ENCODE measurements at regions not wholly inside any gene's neighbourhood (a gene's known extent, or its start where the extent isn't known, plus 50 kb on each side); places are given as distances from the start of the nearest gene placed in this dataset.
A peak's percentile ranks its signal among the peaks of the same experiment; 100 is the strongest.

DNA sequence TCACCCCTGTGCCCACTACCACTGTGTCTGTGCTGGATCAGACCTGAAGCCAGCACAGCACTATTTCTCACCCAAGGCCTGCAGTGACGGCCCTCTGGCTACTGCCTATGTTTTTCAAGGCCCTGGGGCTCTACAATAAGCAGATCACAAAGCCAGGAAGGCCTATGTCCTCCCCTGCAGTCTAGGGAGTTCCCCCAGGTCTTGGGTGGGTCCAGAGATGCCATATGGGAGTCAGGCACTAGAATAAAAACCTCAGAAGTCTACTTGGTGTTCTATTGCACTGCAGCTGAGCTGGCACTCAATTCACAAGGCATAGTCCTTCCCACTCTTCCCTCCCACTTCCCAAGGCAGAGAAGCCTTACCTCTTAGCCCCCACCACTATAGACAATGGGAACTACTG lies 107.1 kb downstream of the FBXO4 start:
- Mint-ChIP-seq H3K36me3 (no peaks in the 10 kb centered on the region), H3K4me3 (no peak overlapping the region), H3K27ac (no peak overlapping the region), H3K27me3 (ENCODE audit: low read depth) (no peaks in the 10 kb centered on the region), H3K4me1 (peaks cover 19% of the 10 kb centered on the region), H3K9me3 (no peaks in the 10 kb centered on the region)
- TF ChIP-seq, protein P1, sequence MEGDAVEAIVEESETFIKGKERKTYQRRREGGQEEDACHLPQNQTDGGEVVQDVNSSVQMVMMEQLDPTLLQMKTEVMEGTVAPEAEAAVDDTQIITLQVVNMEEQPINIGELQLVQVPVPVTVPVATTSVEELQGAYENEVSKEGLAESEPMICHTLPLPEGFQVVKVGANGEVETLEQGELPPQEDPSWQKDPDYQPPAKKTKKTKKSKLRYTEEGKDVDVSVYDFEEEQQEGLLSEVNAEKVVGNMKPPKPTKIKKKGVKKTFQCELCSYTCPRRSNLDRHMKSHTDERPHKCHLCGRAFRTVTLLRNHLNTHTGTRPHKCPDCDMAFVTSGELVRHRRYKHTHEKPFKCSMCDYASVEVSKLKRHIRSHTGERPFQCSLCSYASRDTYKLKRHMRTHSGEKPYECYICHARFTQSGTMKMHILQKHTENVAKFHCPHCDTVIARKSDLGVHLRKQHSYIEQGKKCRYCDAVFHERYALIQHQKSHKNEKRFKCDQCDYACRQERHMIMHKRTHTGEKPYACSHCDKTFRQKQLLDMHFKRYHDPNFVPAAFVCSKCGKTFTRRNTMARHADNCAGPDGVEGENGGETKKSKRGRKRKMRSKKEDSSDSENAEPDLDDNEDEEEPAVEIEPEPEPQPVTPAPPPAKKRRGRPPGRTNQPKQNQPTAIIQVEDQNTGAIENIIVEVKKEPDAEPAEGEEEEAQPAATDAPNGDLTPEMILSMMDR (IDR thresholded peaks at IDR 0.05; ENCODE audit: unreplicated experiment), result no peak
- no peak for DNase-seq (ENCODE audit: low spot score in 2 of 2, unreplicated experiment in 2 of 2)

DNA sequence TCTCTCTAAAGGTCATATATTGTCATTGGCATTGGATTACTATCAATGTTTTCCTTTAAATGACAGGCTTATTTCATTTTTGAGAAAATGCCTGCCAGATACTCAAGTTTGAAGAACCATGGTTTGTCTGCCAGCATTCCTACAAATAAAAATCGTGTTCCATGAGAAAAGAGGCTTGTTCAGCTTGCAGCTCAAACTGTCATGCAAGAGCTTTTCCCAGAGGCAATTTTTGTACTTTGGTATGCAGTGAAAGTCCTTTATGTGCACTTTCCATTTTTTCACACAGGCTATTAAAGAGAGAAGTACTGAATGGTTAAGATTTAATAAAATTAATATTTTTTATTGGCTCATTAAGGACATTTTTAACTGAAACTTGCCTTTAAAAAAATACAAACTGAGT lies 110.4 kb downstream of the FBXO4 start:
- peaks cover 19% of the 10 kb centered on the region for H3K4me1 Mint-ChIP-seq
- H3K27ac Mint-ChIP-seq, result no peak overlapping the region
- H3K36me3 Mint-ChIP-seq, result no peaks in the 10 kb centered on the region
- no peak for DNase-seq (ENCODE audit: low spot score in 2 of 2, unreplicated experiment in 2 of 2)
- no peaks in the 10 kb centered on the region for H3K27me3 Mint-ChIP-seq (ENCODE audit: low read depth)
- no peak overlapping the region for H3K4me3 Mint-ChIP-seq
- no peaks in the 10 kb centered on the region for H3K9me3 Mint-ChIP-seq
- TF ChIP-seq, protein P1 (IDR thresholded peaks at IDR 0.05; ENCODE audit: unreplicated experiment), result no peak

DNA sequence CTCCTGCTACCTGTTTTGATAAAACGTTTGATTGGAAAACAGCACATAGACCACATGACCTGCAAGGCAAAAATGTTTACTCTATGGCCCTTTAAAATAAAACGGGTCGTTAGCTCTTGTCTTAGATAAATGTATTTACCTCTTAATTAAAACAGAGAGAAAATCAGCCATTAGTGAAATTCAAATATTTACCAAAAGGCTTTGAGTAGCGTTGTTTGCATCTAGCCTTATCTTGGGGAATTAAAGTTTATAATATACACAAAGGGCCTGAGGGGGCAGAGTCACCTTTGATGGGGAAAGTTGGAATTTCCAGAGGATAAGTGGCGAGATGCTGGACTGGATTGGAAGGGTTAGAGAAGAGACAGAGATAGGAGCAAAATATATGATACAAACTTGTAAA lies 111.3 kb downstream of the FBXO4 start:
- Mint-ChIP-seq H3K27me3 (ENCODE audit: low read depth) (no peaks in the 10 kb centered on the region), H3K36me3 (no peaks in the 10 kb centered on the region), H3K4me1 (peaks cover 19% of the 10 kb centered on the region)

DNA sequence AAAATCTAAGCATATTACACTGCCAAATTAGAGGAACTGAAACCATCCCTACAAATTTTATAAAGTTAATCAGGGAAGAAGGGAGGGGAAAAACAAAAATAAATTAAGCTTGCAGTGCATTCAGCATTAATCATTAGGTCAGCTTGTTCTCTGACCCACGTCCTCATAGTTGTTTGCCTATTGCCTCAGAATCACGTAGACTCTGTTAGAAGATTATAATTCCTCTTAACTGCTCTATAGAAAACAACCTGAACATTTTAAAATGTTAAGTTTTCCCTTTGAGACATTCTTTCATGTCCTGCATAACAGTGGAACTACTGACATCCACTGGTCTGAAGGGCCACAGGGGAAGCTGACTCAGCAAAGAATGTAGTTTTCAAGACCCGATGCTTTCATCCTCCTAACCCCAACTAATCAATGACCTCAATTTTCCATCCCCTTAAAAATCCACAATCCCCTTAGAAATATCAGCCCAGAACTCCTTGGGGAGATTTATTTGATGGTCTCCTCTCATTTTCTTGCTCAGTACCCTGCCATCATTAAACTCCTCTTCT lies 112.4 kb downstream of the FBXO4 start:
- TF ChIP-seq, protein P1 (IDR thresholded peaks at IDR 0.05; ENCODE audit: unreplicated experiment), result no peak
- no peaks in the 10 kb centered on the region for H3K27me3 Mint-ChIP-seq (ENCODE audit: low read depth)
- no peaks in the 10 kb centered on the region for H3K36me3 Mint-ChIP-seq
- H3K4me1 Mint-ChIP-seq, result peaks cover 19% of the 10 kb centered on the region
- no peak overlapping the region for H3K4me3 Mint-ChIP-seq
- H3K27ac Mint-ChIP-seq, result no peak overlapping the region
- no peak for DNase-seq (ENCODE audit: low spot score in 2 of 2, unreplicated experiment in 2 of 2)
- no peaks in the 10 kb centered on the region for H3K9me3 Mint-ChIP-seq

More for the DNA sequence above, 111.3 kb downstream of the FBXO4 start:
- H3K9me3 Mint-ChIP-seq, result no peaks in the 10 kb centered on the region
- no peak for DNase-seq (ENCODE audit: low spot score in 2 of 2, unreplicated experiment in 2 of 2)
- H3K27ac Mint-ChIP-seq, result no peak overlapping the region
- no peak overlapping the region for H3K4me3 Mint-ChIP-seq
- TF ChIP-seq, protein P1 (IDR thresholded peaks at IDR 0.05; ENCODE audit: unreplicated experiment), result no peak

DNA sequence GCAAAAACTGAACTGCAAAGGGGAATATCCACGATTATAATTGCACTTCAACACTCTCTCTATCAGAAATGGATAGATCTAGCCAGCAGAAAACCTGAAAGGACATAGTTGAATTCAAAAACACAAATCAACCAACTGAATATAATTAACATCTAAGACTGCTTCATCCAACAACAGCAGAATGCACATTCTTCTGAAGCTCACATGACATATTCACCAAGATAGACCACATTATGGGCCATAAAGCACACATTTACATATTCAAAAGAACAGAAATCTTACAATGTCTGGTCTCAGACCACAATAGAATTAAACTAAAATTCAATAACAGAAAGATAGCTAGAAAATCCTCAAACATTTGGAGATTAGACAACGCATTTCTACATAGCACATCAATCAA lies 118.3 kb downstream of the FBXO4 start:
- TF ChIP-seq, protein P1 (IDR thresholded peaks at IDR 0.05; ENCODE audit: unreplicated experiment), result no peak
- DNase-seq (ENCODE audit: low spot score in 2 of 2, unreplicated experiment in 2 of 2), result no peak
- Mint-ChIP-seq H3K9me3 (peaks cover 4% of the 10 kb centered on the region), H3K4me3 (no peak overlapping the region), H3K4me1 (no peaks in the 10 kb centered on the region), H3K27me3 (ENCODE audit: low read depth) (peaks cover 34% of the 10 kb centered on the region), H3K36me3 (no peaks in the 10 kb centered on the region), H3K27ac (no peak overlapping the region)

DNA sequence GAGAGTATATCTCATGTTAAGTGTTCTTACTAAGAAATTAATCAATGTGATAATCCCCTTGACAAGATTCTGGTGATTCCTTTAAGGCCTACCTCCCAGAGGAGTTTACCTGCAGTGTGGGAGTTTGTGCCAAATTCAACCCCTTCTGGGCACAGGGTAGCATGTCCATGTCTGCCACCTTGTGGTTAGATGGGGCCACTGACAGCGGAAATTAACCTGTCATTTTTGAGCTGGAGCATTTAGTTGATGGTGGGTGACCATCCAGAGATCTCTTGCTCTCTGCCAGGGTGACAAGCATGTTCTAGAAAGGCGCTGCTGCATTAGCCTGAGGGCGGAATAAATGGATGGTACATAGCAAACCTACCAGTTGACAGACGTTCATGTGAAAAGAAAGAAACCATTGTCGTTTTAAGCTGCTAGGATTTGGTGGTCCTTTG lies 132.2 kb downstream of the FBXO4 start:
- H3K4me3 Mint-ChIP-seq, result no peak overlapping the region
- H3K9me3 Mint-ChIP-seq, result no peaks in the 10 kb centered on the region
- H3K27ac Mint-ChIP-seq, result no peak overlapping the region
- H3K36me3 Mint-ChIP-seq, result no peaks in the 10 kb centered on the region
- H3K27me3 Mint-ChIP-seq (ENCODE audit: low read depth), result peaks cover 6% of the 10 kb centered on the region
- H3K4me1 Mint-ChIP-seq, result no peaks in the 10 kb centered on the region
- DNase-seq (ENCODE audit: low spot score in 2 of 2, unreplicated experiment in 2 of 2), result peak in 1 of 2 experiments; percentile 46
- TF ChIP-seq, protein P1 (IDR thresholded peaks at IDR 0.05; ENCODE audit: unreplicated experiment), result peak; percentile 82

Data from mesothelial cell of epicardium (in vitro differentiated cells).